ENCODE measurements at regions not wholly inside any gene's neighbourhood (a gene's known extent, or its start where the extent isn't known, plus 50 kb on each side); places are given as distances from the start of the nearest gene placed in this dataset.

GRCh38 chr2:217199255-217199630, 339.4 kb upstream of the TNP1 start:
- no peak for DNase-seq (ENCODE audit: low read depth in 3 of 3)

GRCh38 chr2:217195658-217196446, 336.0 kb upstream of the TNP1 start:
- no peak for DNase-seq (ENCODE audit: low read depth in 3 of 3)

- DNase-seq (ENCODE audit: low read depth in 3 of 3) = no peak
These were observed 335.2 kb upstream of the TNP1 start for GRCh38 chr2:217195016-217195415.

DNA sequence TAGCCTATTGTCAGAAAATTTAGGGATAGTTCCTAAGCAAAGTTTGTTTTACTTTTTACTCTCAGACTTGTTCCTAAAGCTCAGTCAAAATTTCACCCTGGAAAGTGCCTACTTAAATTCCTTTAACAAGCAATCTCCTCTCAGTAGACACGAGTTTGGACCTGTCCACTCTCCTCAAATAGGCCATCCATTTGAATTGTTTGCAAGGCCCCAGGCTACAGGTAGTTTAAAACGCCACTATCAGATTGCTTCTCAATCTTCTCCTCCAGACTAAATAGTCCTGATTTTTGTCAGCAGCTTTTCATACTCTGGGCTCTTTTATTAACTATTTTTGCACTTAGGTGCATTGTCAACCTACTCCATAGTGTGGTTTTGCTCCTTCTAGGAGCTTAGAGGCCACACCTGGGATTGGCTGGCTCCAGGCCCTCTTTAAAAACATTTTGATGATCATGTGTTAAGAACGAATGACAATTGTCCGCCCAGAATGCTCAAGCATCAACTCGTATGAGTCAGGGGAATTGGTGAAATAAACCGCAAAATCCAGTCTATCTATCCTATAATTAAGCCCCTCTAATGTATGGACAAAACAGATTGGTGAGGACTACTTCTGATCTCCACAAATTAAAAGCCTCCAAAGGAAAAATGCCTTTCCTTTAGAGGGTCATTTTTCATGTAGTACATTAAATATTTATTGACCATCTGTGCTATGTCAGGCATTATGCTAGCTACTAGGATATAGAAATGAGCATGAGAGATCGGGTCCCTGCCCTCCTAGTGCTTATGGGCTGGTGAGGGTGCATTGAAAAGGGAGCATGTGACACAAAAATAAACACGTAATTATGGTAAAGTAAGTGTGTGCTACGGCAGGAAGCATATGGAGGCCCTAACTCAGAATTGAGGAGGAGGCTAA, 333.8 kb upstream of the TNP1 start:
- no peak for DNase-seq (ENCODE audit: low read depth in 3 of 3)

GRCh38 chr2:217192366-217192765, 332.5 kb upstream of the TNP1 start:
- no peak for DNase-seq (ENCODE audit: low read depth in 3 of 3)

DNA sequence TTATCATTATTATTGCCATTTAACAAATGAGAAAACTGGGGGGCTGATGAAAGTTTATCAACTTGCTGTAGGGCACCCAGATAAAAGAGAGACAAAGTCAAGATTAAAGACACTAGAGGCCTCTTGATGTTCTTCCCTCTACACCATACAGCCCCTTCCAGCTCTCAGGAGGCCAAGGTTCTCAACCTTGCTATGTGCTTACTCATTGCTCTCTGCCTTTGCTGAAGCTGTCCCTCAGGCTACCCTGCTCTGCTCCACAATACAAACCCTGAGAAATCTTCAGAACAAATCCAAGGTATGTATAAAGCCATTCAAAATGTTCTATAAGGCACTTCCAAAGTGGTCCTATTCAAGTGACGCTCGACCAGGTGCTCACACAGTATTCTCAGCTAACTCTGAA, 329.9 kb upstream of the TNP1 start:
- DNase-seq (ENCODE audit: low read depth in 3 of 3) = no peak

DNA sequence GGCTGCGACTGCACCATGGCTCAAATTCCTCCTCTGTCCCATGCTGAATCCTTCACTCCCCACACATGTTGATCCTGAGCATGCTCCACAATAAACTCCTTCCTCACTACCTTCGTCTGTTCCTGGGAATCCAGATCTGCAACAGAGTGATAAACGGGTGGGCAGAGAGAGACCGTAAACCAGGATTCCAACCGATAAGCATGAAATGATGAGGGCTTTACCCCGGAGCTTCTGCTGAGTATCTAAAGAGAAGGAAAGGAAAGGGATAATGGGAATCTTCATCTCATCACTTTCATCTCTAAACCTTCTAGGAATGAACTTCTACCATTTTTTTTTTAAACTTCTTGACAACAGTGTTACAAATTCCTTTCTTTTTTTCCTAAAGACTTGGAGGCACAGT, 329.3 kb upstream of the TNP1 start:
- no peak for DNase-seq (ENCODE audit: low read depth in 3 of 3)

DNA sequence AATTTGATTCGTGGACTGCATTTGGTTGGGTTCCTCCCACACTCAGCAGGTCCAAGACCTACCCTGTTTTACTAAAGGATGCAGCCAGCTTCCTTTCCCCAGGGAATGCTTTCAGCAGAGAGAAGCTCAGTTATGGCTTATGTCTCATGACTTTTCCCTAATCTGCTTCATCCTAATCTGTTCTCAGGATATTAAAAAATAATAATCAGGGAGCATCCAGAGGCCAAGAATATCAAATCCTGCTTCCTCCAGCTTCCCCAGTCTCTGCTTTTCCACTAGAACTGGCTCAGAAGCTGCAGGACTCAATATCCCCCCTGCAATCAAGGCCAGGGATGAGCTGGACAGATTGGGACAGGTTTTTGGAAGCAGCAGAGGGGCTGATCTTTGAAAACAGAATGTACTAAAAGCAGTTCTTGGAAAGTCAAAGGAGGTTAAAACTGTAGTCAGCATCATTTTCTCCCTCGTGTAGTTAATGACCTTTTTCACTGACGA, 326.9 kb upstream of the TNP1 start:
- DNase-seq (ENCODE audit: low read depth in 3 of 3) = no peak

DNA sequence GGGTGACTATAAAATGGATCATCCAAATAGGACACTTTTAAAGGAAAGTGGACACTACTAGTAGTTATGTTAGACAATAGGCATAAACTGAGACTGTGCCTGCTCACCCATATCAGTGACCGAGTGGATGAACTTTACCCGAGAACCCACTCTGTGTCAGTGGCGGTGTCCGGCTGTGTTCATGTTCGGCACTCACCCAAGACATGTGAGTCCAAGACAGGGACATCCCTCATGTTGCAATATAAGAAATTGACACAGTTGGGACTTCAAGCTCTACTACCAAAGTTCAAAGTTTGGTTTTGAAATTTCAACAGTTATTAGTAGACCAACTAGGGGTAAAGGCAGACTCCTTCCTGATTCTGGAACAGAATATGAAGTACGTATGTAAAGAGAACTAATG, 326.3 kb upstream of the TNP1 start:
- no peak for DNase-seq (ENCODE audit: low read depth in 3 of 3)

GRCh38 chr2:217185265-217185995, 325.6 kb upstream of the TNP1 start:
- DNase-seq (ENCODE audit: low read depth in 3 of 3) = no peak

GRCh38 chr2:217184242-217184641, 324.4 kb upstream of the TNP1 start:
- no peak for DNase-seq (ENCODE audit: low read depth in 3 of 3)

DNA sequence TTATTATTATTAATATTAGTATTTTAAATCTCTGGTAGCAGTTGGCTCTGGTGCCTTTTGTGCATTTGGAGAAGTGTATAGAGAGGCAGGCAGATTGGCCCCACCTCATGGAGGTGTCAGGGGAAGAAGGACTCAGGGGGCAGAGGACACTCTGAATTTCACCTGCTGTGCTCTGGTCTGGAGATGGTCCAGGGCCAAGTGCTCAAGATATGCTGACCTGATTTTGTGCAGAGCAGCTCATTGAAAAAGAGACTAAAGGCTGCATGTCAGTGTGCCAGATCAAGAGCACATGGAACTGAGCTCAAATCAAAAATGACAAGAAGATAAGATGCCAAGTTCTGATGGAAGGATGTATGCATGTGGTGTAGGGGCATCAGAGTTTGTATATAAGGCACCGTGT, 323.6 kb upstream of the TNP1 start:
- DNase-seq (ENCODE audit: low read depth in 3 of 3) = no peak

DNA sequence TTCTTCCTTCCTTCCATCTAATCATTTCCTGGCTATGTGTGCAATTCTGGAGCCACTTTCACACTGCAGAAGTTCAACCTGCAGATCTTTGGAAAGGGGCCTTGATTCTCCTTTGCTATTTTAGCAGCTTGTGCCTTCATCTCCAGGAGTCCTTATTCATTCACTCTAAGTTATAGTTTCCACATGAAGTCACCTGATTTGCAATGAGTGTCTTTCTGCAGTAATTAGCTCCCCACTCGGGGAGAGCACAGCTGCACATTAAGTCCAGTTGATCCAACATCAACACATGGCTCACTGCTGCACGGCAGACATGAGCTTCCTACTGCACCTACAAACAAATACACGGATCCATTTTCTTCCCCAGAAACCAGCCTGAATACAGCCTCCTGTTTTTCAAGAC, 323.1 kb upstream of the TNP1 start:
- no peak for DNase-seq (ENCODE audit: low read depth in 3 of 3)

GRCh38 chr2:217181512-217181911, 321.6 kb upstream of the TNP1 start:
- no peak for DNase-seq (ENCODE audit: low read depth in 3 of 3)

DNA sequence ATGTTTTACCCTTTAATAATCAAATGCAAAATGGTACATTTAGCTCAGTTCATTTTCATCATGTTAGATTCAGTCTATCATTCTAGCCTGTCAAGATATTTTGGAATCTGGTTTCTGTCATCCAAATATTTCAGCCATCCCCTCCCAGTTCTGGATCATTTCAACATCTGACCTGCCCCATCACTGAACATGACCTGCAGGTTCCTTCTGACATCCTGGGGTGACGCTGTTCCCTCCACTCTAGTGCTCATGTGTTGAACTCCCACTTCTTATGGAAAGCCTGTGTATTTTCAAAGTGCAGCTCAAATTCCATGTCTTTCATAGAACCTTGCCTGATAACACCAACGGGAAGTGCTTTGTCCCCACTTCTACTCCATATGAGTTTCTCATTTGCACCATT, 320.0 kb upstream of the TNP1 start:
- no peak for DNase-seq (ENCODE audit: low read depth in 3 of 3)

DNA sequence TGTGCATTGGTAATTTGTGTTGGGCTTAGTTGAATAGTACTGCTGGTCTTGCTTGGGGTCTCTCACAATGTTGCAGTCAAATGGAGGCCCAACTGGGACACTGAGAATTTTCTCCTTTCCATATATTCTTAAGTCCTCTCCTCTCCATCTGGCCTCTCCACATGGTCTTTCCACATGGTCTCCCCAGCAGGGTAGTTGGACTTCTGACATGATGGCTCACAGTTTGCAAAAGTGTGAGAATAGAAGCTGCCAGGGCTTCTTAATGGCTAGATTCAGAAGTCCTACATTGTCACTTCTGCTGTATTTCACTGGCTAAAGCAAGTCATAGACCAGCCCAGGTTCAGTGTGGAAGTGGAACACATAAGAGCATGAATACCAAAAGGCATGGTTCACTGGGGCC, 318.5 kb upstream of the TNP1 start:
- no peak for DNase-seq (ENCODE audit: low read depth in 3 of 3)

- DNase-seq (ENCODE audit: low read depth in 3 of 3) = no peak
These were observed 317.9 kb upstream of the TNP1 start for GRCh38 chr2:217177720-217178119.

- no peak for DNase-seq (ENCODE audit: low read depth in 3 of 3)
These were observed 312.0 kb upstream of the TNP1 start for GRCh38 chr2:217171874-217172273.

DNA sequence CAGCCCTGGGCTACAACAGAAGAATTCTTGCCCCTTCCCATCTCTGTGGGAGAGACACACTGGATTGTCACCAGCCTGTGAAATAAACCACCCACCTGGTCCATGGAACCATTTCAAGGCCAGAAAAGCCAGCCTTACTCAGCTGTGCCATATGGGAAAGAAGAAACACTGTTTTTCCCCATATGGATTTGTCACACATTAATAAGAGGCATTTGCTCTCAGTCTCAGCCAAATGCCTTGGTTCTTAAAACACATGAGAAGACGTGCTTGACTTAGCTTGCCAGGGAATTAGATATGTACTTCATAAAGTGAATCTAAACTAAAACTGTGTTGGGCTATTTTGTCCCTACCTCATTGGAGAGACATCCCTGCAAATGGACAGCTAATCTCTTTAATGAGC, 308.6 kb upstream of the TNP1 start:
- DNase-seq (ENCODE audit: low read depth in 3 of 3) = no peak

- DNase-seq (ENCODE audit: low read depth in 3 of 3) = no peak
These were observed 307.7 kb upstream of the TNP1 start for GRCh38 chr2:217167531-217167930.

DNA sequence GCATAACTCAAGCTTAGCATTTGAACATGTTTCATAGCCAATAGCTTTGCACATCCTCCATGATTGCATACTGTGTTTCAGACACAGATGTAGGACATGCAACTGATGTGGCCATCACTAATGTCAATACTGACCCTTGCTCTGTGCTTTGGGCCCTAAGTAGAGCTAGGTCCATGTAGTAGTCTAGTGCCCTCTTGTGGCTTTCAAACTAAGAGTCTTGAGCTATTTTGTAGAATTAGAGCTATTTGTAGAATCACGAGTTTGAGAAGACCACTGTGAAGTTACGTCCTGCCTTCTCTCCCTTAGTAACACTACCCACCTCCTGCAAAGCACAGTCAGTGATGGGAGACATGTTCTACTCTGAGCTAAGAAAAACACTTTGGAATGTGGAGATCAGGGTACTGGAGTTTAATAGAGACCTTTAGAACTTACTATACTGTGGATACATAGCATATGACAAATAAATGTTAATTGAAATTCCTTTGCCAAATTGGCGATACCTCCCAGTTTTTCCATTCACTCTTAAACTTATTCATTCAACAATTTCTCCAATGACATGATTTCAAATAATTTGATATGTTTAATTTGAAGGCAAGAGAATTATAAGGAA, 306.5 kb upstream of the TNP1 start:
- DNase-seq (ENCODE audit: low read depth in 3 of 3) = no peak

GRCh38 chr2:217165547-217165946, 305.7 kb upstream of the TNP1 start:
- DNase-seq (ENCODE audit: low read depth in 3 of 3) = no peak
